Uterus (tissue), 2 donors: ENCODE measurements at regions not wholly inside any gene's neighbourhood (a gene's known extent, or its start where the extent isn't known, plus 50 kb on each side); places are given as distances from the start of the nearest gene placed in this dataset.

Source experiments
- POLR2A ChIP-seq, 2 donors: fragments of 450-650 bp; IDR thresholded peaks; one replicate each; pipeline ENCODE4 v1.6.1; 2016; ENCODE audit warnings: antibody characterized with exemption in 2 of 2, mild to moderate bottlenecking in 1 of 2, moderate library complexity in 1 of 2
- TF ChIP-seq, protein P1 (sequence below), 4 experiments: fragments of 200-600 bp in 2 of 4; fragments of 450-650 bp in 2 of 4; sonication (generic) in 2 of 4; IDR thresholded peaks; one replicate each; pipeline ENCODE4 v1.5.1; 2016 to 2019; ENCODE audit warnings: antibody characterized with exemption in 4 of 4, mild to moderate bottlenecking in 2 of 4, moderate library complexity in 1 of 4

DNA sequence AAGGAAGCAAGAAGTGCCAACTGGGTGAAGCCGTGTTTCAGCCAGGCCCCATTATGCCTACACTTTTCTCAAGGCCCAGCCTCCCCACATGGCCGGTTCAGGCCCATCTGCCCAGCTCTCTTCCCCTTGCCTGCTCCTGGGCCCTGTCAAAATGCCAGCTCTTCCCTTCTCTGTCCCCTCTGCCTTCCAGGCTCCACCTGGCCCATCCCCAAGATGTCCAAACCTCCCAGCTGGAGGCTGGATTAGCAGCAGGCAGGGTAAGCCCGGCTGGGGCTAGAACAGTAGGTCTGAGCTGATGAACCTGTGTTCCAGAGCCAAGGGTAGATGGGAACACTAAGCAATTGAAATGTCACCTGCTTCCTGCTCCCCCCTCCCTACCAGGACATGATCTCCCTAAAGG lies 64.1 kb upstream of the HSPA9 start:
- TF ChIP-seq, protein P1, sequence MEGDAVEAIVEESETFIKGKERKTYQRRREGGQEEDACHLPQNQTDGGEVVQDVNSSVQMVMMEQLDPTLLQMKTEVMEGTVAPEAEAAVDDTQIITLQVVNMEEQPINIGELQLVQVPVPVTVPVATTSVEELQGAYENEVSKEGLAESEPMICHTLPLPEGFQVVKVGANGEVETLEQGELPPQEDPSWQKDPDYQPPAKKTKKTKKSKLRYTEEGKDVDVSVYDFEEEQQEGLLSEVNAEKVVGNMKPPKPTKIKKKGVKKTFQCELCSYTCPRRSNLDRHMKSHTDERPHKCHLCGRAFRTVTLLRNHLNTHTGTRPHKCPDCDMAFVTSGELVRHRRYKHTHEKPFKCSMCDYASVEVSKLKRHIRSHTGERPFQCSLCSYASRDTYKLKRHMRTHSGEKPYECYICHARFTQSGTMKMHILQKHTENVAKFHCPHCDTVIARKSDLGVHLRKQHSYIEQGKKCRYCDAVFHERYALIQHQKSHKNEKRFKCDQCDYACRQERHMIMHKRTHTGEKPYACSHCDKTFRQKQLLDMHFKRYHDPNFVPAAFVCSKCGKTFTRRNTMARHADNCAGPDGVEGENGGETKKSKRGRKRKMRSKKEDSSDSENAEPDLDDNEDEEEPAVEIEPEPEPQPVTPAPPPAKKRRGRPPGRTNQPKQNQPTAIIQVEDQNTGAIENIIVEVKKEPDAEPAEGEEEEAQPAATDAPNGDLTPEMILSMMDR (IDR thresholded peaks at IDR 0.05): no peak
- no peak for TF ChIP-seq POLR2A (IDR thresholded peaks at IDR 0.05)
